Raji (cell line): ENCODE measurements at regions not wholly inside any gene's neighbourhood (a gene's known extent, or its start where the extent isn't known, plus 50 kb on each side); places are given as distances from the start of the nearest gene placed in this dataset.

ENCODE experiments used
- POLR2A ChIP-seq: IDR thresholded peaks from 2 replicates; pipeline ENCODE4 v1.6.1; 2011; ENCODE audit warnings: low read depth, low read length, control low read depth; ENCODE audit not compliant: insufficient read depth

DNA sequence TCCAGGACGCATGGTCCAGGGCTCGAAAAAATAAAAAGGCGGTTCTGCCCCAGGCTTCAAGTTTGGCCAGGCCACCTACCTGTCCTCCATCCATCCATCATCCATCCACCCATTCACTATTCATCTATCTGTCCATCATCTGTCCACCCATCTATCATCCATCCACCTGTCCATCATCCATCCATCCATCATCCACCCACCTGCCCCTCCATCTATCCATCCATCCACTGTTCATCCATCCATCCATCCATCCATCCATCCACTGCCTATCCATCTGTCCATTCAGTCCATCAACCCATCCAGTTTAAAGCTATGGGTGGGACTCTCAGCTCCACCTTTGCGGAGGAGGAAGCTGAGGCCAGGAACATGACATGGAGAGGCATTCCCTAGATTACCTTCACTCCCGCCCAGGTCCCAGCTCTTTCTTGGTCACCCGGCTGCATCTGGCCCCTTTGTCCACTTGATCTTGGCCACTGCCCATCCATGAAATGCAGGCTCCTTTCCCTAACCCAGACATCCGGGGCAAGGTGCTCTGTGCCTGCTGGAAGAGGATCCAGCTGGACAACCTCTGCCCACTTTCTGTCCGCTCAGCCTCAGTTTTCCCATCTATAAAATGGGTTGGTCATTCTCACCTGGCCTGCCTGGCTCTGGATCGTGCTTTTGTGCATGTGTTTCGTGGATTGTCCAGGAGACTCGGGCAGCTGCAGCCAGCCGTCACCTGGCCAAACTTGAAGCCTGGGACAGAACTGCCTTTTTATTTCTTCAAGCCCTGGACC lies 236.0 kb upstream of the CIBAR2 start:
- no peak for TF ChIP-seq POLR2A

- no peak for TF ChIP-seq POLR2A
These were observed 236.7 kb upstream of the CIBAR2 start for GRCh38 chr16:85348911-85349334.

GRCh38 chr16:85349365-85350145 lies 237.3 kb upstream of the CIBAR2 start:
- TF ChIP-seq POLR2A, result no peak

DNA sequence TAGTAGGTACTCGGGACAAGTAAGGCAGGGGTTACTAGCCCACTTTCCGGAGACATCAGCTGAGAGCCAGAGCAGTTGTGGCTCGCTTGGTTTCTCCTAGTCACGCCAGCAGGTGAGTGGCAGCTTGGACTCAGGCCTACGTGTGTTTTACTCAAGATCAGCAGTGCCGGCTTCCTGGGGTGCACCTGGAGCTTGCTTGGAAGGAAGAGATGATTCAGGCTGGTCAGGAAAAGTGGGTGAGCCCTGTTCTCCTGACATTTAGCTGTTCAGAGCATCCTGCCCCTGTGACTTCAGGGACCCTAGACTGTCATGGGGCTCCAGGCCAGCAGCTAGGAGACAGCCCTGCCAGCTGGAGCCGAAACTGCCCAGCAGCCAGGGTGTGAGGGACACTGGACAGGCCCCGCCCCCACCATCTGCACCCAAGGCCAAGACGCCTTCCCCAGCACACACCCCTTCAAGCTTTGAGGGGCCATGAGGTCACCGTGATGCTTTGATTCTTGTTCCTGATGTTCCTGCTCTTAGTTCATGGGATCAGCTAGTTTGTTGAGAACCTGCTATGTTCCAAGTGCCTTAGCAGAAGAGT lies 238.0 kb upstream of the CIBAR2 start:
- TF ChIP-seq POLR2A, result no peak

- no peak for TF ChIP-seq POLR2A
These were observed 238.7 kb upstream of the CIBAR2 start for GRCh38 chr16:85350973-85351372.

DNA sequence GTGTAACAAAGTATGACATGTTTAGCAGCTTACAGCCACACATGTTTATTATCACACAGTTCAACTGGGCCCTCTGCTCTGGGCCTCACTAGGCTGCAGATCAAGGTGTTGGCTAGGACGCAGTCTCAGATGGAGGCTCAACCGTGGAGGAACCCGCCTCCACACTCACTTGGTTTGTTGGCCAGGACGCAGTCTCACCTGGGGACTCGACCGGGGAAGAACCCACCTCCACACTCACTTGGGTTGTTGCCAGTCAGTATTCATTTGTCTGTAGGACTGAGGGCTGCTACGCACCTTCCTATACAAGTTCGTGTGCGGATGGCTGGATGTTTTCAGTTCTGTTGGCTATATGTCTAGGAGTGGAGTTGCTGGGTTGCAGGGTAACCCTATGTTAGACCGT lies 240.7 kb upstream of the CIBAR2 start:
- TF ChIP-seq POLR2A, result no peak

DNA sequence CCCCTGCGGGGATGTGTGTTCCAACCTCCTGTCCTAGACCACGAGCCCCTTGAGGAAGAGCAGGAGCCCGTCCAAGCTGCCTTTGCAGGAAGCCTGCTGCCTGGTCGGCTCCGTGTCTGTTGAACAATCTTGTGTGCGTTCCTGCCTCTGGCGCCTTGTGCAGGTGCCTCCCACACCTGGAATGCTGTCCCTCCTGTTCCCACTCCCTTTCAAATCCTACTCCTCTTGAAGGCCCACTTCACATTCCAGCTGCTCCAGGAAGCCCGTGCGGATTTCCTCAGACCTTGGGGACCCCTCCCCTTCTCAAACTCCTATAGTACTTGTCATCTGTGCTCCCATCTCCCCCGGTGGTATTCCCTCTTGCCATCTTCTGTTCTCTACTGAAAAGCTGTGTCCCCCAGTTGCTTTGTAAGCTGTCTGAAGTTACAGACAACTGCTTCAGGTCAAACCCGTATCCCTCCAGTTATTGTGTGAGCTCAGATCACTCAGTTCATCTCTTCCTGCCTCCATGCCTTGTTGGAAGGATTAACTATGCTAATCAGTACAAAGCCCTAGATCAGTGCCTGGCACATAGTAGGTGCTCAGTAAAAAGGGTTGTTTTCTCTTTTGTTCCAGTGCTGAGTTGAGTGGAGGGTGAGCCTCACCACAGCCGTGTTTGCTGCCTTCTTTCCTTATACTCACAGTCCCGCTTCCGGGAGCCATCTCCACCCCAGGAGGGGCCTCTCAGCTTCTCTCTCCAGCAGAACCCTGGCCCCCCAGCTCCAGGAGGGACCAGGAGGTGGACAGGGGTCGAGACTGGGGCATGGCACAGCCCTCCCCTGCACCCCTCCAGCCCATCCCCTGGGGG lies 241.8 kb upstream of the CIBAR2 start:
- no peak for TF ChIP-seq POLR2A

GRCh38 chr16:85354686-85355514 lies 242.6 kb upstream of the CIBAR2 start:
- TF ChIP-seq POLR2A, result no peak

DNA sequence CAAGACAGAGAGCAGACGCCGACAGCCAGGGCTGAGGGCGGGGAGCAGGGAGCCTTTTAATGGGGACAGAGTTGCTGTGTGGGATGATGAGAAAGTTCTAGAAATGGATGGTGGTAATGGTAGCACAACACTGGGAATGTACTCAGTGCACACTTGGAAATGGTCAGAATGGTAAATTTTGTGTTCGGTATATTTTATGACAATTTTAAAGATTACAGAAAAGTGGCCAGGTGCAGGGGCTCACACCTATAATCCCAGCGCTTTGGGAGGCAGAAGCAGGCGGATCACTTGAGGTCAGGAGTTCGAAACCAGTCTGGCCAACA lies 243.2 kb upstream of the CIBAR2 start:
- TF ChIP-seq POLR2A, result no peak

GRCh38 chr16:85356157-85356556 lies 243.9 kb upstream of the CIBAR2 start:
- TF ChIP-seq POLR2A, result no peak

DNA sequence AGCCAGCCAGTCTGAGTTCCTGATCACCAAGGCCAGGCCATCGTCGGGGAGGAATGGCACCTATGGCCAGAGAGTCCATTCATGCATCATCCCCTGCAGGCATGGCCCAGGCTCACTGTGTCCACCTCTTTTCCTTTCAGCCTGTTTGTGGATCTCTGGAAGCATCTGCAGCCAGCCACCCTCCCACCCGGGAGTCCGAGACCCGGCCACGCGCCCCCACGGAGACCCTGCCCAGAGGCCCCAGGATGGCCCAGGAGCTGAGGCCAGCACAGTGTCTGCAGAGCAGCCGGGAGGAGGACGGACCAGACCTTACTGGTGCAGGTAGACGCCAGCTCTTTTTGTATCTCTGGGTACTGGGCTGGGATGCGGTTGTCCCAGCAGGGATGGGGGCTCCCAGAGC lies 245.1 kb upstream of the CIBAR2 start:
- TF ChIP-seq POLR2A, result no peak

DNA sequence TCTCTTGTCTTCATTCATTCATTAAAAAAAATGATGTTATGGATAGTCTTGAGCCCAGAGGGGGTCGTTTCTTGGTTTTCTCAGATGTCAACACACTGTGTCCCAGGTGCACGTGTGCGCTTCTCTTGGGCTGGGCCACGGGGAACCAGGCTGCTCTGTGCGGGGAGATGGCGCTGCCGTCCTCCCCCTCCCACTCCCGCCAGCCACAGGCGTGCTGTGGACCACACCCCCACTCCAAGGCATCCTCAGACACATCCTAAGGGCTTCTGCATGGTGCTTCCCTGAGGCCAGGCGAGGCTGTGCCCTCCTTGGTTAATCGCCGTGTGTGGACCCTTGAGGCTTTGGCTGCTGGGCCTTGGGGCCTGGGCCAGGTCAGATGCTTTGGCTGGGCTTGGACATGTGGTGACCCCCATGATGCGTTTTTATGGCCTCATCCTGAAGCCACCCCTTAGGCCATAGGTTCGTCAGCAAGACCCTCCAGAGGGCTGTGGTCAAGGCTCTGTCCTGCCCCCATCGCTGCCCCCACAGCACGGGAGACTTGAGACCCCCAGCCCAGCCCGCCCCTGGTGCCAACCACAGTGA lies 245.7 kb upstream of the CIBAR2 start:
- TF ChIP-seq POLR2A, result no peak

DNA sequence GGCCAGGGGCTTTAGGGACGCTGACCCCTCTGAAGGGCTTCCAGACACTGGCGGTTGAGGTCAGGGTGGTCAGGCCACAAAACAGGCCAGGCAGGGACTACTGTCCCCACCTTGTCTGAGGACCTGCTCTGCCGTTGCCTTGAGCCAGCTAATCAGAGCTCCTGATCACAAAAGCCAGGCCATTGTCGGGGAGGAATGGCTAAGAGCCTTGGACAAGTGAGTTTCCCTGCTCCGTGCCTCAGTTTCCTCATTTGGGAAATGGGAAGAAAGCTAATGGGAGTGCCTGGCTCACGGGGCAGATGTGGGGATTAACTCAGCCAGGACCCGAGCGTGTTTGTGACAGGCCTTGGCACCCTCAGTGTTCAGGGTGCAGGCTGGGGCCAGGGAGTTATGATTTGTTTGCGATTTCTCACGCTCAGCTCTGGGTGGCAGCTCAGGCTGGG lies 246.5 kb upstream of the CIBAR2 start:
- no peak for TF ChIP-seq POLR2A
